Heart right ventricle (tissue), 16 donors: ENCODE measurements at regions not wholly inside any gene's neighbourhood (a gene's known extent, or its start where the extent isn't known, plus 50 kb on each side); places are given as distances from the start of the nearest gene placed in this dataset.
"Not testable (repeated sequence)": the region's sequence is repeated elsewhere in the genome, so short reads cannot be mapped to it uniquely, and the experiment has no call there.

Source experiments
- ATAC-seq, 8 donors: fragments of 200-7000 bp; cut with Tn5 transposase; one replicate each; pipeline ENCODE4 v1.9.1; 2020; ENCODE audit warnings: mild to moderate bottlenecking in 8 of 8, moderate library complexity in 8 of 8, moderate number of reproducible peaks in 1 of 8
- DNase-seq, 2 donors: peaks; one replicate each; pipeline ENCODE4 v3.0.0-alpha.2; 2020
- H3K27ac ChIP-seq, 10 donors: fragments of 200-600 bp; sonication (generic) in 2 of 10; one replicate each; pipeline versions ENCODE4 v1.5.0 to v1.8.0; 2020 to 2022; ENCODE audit warnings: mild to moderate bottlenecking in 3 of 10
- H3K27me3 ChIP-seq, 7 donors: fragments of 200-600 bp; one replicate each; pipeline ENCODE4 v1.8.0; 2021 to 2022; ENCODE audit warnings: mild to moderate bottlenecking in 2 of 7
- H3K36me3 ChIP-seq, 9 donors: fragments of 200-600 bp; sonication (generic) in 1 of 9; one replicate each; pipeline versions ENCODE4 v1.5.0 to v1.8.0; 2020 to 2022; ENCODE audit warnings: mild to moderate bottlenecking in 2 of 9
- H3K4me1 ChIP-seq, 9 donors: fragments of 200-600 bp; sonication (generic) in 1 of 9; one replicate each; pipeline versions ENCODE4 v1.5.0 to v1.8.0; 2020 to 2022; ENCODE audit warnings: mild to moderate bottlenecking in 4 of 9
- H3K4me3 ChIP-seq, 10 donors: fragments of 200-600 bp; sonication (generic) in 2 of 10; one replicate each; pipeline versions ENCODE4 v1.5.0 to v1.8.0; 2020 to 2022; ENCODE audit warnings: mild to moderate bottlenecking in 7 of 10, moderate library complexity in 2 of 10
- H3K9me3 ChIP-seq, 11 donors: fragments of 200-600 bp in 10 of 11; sonication (generic) in 2 of 11; one replicate each; pipeline versions ENCODE4 v1.5.0 to v1.8.0; 2013 to 2022; ENCODE audit warnings: mild to moderate bottlenecking in 2 of 11, control low read depth in 1 of 11, moderate library complexity in 1 of 11
- CTCF ChIP-seq, 9 donors: fragments of 200-600 bp; sonication (generic) in 2 of 9; IDR thresholded peaks; one replicate each; pipeline versions ENCODE4 v1.5.0 to v1.8.0; 2021 to 2022; ENCODE audit warnings: antibody characterized with exemption in 9 of 9, mild to moderate bottlenecking in 5 of 9, moderate library complexity in 1 of 9
- WGBS, 2 donors: extraction: QIAGEN DNeasy Blood & Tissue Kit; methylation state at CpG; one replicate each; pipeline ENCODE4 v1.1.7; 2013; ENCODE audit warnings: inconsistent platforms in 1 of 2; 5-methylcytosine and 5-hydroxymethylcytosine counted together
- intact Hi-C, 10 donors: fragments of 100-400 bp; cut with DNase I; formaldehyde crosslinking; loops; one replicate each; pipeline versions ENCODE4 v1.11.1 to v1.14.2; 2022
- donor health status: Arrhythmogenic right ventricular cardiomyopathy.
- donor health status: ischemic (EF 13 %, LVEDD 7.1; RV severe dilation, severe dysfunction).
- donor health status: healthy with polysubstance abuse.
- donor health status: DM: no; HTN: yes; CAD: no.
- donor health status: DM: no; HTN: no; CAD: no.
- donor health status: ischemic (EF 25% LVEDD 6.9; RV normal size, moderate dysfunction).
- donor health status: ischemic (EF 25% LVEDD 5.7; RV mildly dilated, moderate dysfunction).
- donor health status: healthy.
- donor health status: DM: yes; HTN: yes; CAD: no.
- donor health status: Ischemic cardiomyopathy.
- donor health status: ischemic (EF 35%, LVEDD 5.7; RV mildly dilated, moderate dysfunction).
- donor health status: nonischemic (EF 11% LVEDD 7.7; RV severe dilation, severe dysfunction).
- donor health status: DM: yes; HTN: yes; CAD: no.
- donor health status: PGD.
- donor health status: ischemic (EF 29% LVEDD 5.4; RV normal size, mild dysfunction).
- donor health status: nonischemic (EF 23%, LVEDD 6.1; RV moderate dilation, normal function).

- 98% methylated on average over 2 of the region's 2 CpGs for WGBS, 2 donors
- intact Hi-C loops: no loop called here
- no peak for ATAC-seq
- no peaks in the 10 kb centered on the region for H3K9me3 ChIP-seq
- no peak overlapping the region for H3K27ac ChIP-seq
- peaks cover 0 to 38% (median 0%) of the 10 kb centered on the region in 9 donors for H3K4me1 ChIP-seq
- H3K36me3 ChIP-seq: peaks cover 0 to 7% (median 0%) of the 10 kb centered on the region in 9 donors
- no peak overlapping the region for H3K4me3 ChIP-seq
- no peak for TF ChIP-seq CTCF (IDR thresholded peaks at IDR 0.05)
- no peaks in the 10 kb centered on the region for H3K27me3 ChIP-seq
- no peak for DNase-seq
Observed at GRCh38 chr7:29651477-29651876, 87.8 kb downstream of the PRR15 start.

- no peak for TF ChIP-seq CTCF (IDR thresholded peaks at IDR 0.05)
- H3K4me1 ChIP-seq: peaks cover 0 to 28% (median 0%) of the 10 kb centered on the region in 9 donors
- H3K27me3 ChIP-seq: no peaks in the 10 kb centered on the region
- DNase-seq: no peak
- peaks cover 0 to 7% (median 0%) of the 10 kb centered on the region in 9 donors for H3K36me3 ChIP-seq
- no peak overlapping the region for H3K27ac ChIP-seq
- 47 to 50% methylated on average over 2 of the region's 2 CpGs for WGBS, 2 donors
- no peaks in the 10 kb centered on the region for H3K9me3 ChIP-seq
- intact Hi-C loops: no loop called here
- no peak overlapping the region for H3K4me3 ChIP-seq
- ATAC-seq: no peak
Observed at GRCh38 chr7:29652556-29652955, 88.9 kb downstream of the PRR15 start.

DNA sequence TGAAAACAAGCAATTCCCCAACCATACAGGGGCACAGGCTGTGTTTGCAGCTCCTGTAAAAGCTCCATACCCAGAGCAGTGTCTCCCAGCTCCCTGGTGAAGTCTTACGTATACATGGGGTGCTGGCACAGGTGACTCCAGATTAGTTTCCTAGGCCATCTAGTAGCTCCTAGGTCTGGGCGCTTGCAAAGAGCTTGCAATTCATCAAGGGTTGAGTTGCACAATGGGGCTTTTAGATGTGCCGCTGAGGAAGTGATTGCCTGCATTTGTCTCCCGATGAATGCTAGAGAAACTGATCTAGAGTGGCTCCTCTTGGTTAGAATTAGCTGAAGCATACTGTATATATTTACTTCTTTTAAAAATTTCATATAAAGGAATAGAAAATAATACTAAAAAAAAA is 90.7 kb downstream of the PRR15 start:
- H3K9me3 ChIP-seq, ATAC-seq, H3K27ac ChIP-seq, DNase-seq, H3K4me3 ChIP-seq, intact Hi-C loops, H3K27me3 ChIP-seq, H3K36me3 ChIP-seq: not testable (repeated sequence)
- 78 to 89% methylated on average over 4 of the region's 4 CpGs for WGBS, 2 donors
- H3K4me1 ChIP-seq: peaks cover 0 to 20% (median 0%) of the 10 kb centered on the region in 9 donors

DNA sequence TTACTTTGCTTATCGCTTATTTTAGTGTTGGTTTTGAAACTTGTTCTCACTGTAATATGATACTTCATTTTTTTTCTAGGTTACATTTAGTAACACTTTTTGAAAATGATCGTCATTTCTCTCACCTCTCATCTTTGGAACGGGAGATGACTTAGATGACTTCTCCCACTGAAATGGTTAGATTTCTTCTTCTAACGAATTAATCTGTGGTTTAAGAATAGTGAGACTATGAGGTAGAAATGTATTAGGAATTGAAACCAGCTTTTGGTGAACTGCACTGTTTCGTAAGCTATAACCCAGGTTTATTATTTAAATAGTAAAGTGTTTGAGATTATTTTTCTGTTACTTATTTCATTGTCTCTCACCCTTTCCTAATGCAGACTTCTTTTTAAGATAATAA is 93.7 kb downstream of the PRR15 start:
- no peak for TF ChIP-seq CTCF (IDR thresholded peaks at IDR 0.05)
- 85% methylated on average over 5 of the region's 5 CpGs for WGBS, 2 donors
- intact Hi-C loops: no loop called here
- no peaks in the 10 kb centered on the region for H3K36me3 ChIP-seq
- H3K4me3 ChIP-seq: no peak overlapping the region
- H3K9me3 ChIP-seq: peaks cover 0 to 4% (median 0%) of the 10 kb centered on the region in 11 donors
- H3K4me1 ChIP-seq: peaks cover 0 to 14% (median 0%) of the 10 kb centered on the region in 9 donors
- ATAC-seq: no peak
- no peak for DNase-seq
- no peaks in the 10 kb centered on the region for H3K27me3 ChIP-seq
- H3K27ac ChIP-seq: no peak overlapping the region

DNA sequence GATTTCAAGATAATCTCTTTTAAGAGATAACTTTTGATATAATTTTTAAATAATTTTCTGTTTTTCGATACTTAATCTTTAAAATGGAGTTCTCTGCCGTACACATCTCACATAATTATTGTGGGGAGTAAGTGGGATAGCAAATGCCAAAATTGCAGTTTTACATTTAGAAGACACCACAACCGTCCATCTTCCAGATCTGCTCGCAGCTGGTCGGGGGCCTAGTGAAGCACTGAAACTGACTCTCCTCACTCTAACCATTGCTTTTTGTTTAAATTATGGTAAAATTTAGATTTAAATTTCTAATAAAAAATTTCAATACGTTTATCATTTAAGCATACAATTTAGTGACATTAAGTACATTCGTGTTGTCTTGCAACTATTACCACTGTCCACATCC is 94.2 kb downstream of the PRR15 start:
- peaks cover 0 to 9% (median 0%) of the 10 kb centered on the region in 9 donors for H3K4me1 ChIP-seq
- H3K27me3 ChIP-seq: no peaks in the 10 kb centered on the region
- whole genome bisulfite sequencing, 2 donors: 91 to 93% methylated on average over 7 of the region's 7 CpGs
- ATAC-seq: no peak
- TF ChIP-seq CTCF (IDR thresholded peaks at IDR 0.05): no peak
- H3K27ac ChIP-seq: no peak overlapping the region
- intact Hi-C loops: no loop called here
- no peak for DNase-seq
- H3K4me3 ChIP-seq: no peak overlapping the region
- H3K9me3 ChIP-seq: peaks cover 0 to 4% (median 0%) of the 10 kb centered on the region in 11 donors
- H3K36me3 ChIP-seq: no peaks in the 10 kb centered on the region

GRCh38 chr7:29659213-29659612 is 95.6 kb downstream of the PRR15 start:
- H3K27ac ChIP-seq, H3K9me3 ChIP-seq, H3K27me3 ChIP-seq, ATAC-seq, H3K36me3 ChIP-seq, intact Hi-C loops, DNase-seq, H3K4me3 ChIP-seq, H3K4me1 ChIP-seq: not testable (repeated sequence)
- WGBS, 2 donors: 95 to 98% methylated on average over 5 of the region's 5 CpGs

DNA sequence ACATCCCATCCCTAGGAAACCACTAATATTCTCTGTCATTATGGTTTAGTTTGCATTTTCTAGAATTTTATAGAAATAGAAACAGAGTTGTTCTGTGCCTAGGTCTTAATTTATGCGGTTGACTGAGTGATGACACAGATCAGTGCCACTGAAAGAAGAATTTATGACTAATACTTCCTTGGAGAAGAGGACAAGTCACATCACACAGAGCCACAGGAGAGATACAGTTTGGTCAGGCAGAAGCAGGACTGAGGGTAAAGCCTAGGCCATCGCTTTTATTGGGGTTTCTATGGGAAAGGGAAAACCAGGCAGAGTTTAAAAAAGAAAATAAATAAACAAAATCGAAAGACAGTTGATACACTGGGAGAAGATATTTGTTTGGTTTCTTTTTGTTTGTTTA is 99.3 kb downstream of the PRR15 start:
- H3K4me1 ChIP-seq, H3K27me3 ChIP-seq, H3K9me3 ChIP-seq, H3K4me3 ChIP-seq, ATAC-seq, H3K27ac ChIP-seq, DNase-seq, H3K36me3 ChIP-seq, intact Hi-C loops: not testable (repeated sequence)
- WGBS, 2 donors: 92 to 96% methylated on average over 3 of the region's 3 CpGs

DNA sequence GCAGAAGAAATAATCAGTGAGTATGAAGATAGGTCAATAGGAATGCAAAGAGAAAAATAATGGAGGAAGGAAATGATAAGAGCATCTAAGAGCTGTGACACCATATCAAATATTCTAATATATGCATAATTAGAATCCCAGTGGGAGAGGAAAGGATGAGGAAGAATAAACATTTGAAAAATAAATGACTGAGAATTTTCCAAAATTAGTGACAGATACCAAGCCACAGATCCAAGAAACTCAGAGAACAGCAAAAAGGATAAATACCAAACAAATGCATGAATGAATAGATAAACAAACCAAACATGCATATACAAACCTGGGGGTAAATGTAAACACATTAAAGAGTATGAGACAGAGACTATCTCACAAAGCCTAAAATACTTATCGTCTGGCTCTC is 101.4 kb downstream of the PRR15 start:
- H3K27me3 ChIP-seq, H3K9me3 ChIP-seq, H3K36me3 ChIP-seq, ATAC-seq, H3K27ac ChIP-seq, H3K4me3 ChIP-seq, DNase-seq, intact Hi-C loops, H3K4me1 ChIP-seq: not testable (repeated sequence)
- WGBS, 2 donors: 89 to 97% methylated on average over 1 of the region's 1 CpG
